H9 (cell line): ENCODE measurements at regions not wholly inside any gene's neighbourhood (a gene's known extent, or its start where the extent isn't known, plus 50 kb on each side); places are given as distances from the start of the nearest gene placed in this dataset.
A peak's percentile ranks its signal among the peaks of the same experiment; 100 is the strongest.

ENCODE experiments used
- DNase-seq: peaks from one replicate; pipeline ENCODE4 v3.0.0-alpha.2; 2017
- H2AFZ ChIP-seq: one replicate; pipeline ENCODE4 v1.6.1; 2013; ENCODE audit warnings: mild to moderate bottlenecking, low read length, control low read depth, moderate library complexity
- H2AK5ac ChIP-seq: 2 replicates; pipeline ENCODE4 v1.6.1; 2013; ENCODE audit warnings: low read length, control low read depth, mixed read lengths; ENCODE audit not compliant: insufficient read length
- H2BK120ac ChIP-seq: one replicate; pipeline ENCODE4 v1.6.1; 2013; ENCODE audit warnings: low read depth, mild to moderate bottlenecking, low read length, control low read depth, inconsistent platforms; ENCODE audit not compliant: poor library complexity, severe bottlenecking
- H2BK12ac ChIP-seq: 2 replicates; pipeline ENCODE4 v1.6.1; 2013; ENCODE audit warnings: low read length, control low read depth, mixed read lengths, low read depth; ENCODE audit not compliant: insufficient read length
- H2BK15ac ChIP-seq: 2 replicates; pipeline ENCODE4 v1.6.1; 2013; ENCODE audit warnings: low read depth, low read length, control low read depth
- H2BK20ac ChIP-seq: one replicate; pipeline ENCODE4 v1.6.1; 2013; ENCODE audit warnings: low read depth, mild to moderate bottlenecking, low read length, control low read depth, inconsistent platforms; ENCODE audit not compliant: poor library complexity, severe bottlenecking
- H2BK5ac ChIP-seq: 2 replicates; pipeline ENCODE4 v1.6.1; 2013; ENCODE audit warnings: low read length, control low read depth, mixed read lengths; ENCODE audit not compliant: insufficient read length
- H3K14ac ChIP-seq: 2 replicates; pipeline ENCODE4 v1.6.1; 2013; ENCODE audit warnings: low read length, control low read depth; ENCODE audit not compliant: insufficient read depth
- H3K18ac ChIP-seq: 2 replicates; pipeline ENCODE4 v1.6.1; 2013; ENCODE audit warnings: low read depth, mild to moderate bottlenecking, mixed read lengths, low read length, control low read depth; ENCODE audit not compliant: insufficient read length
- H3K23ac ChIP-seq: 2 replicates; pipeline ENCODE4 v1.6.1; 2013; ENCODE audit warnings: low read length, control low read depth, mixed read lengths, low read depth; ENCODE audit not compliant: insufficient read length
- H3K23me2 ChIP-seq: 2 replicates; pipeline ENCODE4 v1.6.1; 2013; ENCODE audit warnings: low read depth, mild to moderate bottlenecking, mixed read lengths, low read length, control low read depth; ENCODE audit not compliant: insufficient read length, poor library complexity, severe bottlenecking
- H3K27ac ChIP-seq: 2 replicates; pipeline ENCODE4 v1.5.1; 2013; ENCODE audit warnings: low read length, control low read depth, mixed read lengths, low read depth; ENCODE audit not compliant: insufficient read length
- H3K27me3 ChIP-seq: 2 replicates; pipeline ENCODE4 v1.6.1; 2013; ENCODE audit warnings: low read length, control low read depth, inconsistent platforms; ENCODE audit not compliant: insufficient read depth
- H3K4ac ChIP-seq: 2 replicates; pipeline ENCODE4 v1.6.1; 2013; ENCODE audit warnings: low read depth, mild to moderate bottlenecking, control low read depth, inconsistent platforms, low read length, moderate library complexity
- H3K4me1 ChIP-seq: 2 replicates; pipeline ENCODE4 v1.6.1; 2013; ENCODE audit warnings: low read length, control low read depth, inconsistent platforms; ENCODE audit not compliant: insufficient read depth
- H3K4me2 ChIP-seq: 2 replicates; pipeline ENCODE4 v1.6.1; 2013; ENCODE audit warnings: low read length, control low read depth, mixed read lengths; ENCODE audit not compliant: insufficient read length, insufficient read depth
- H3K56ac ChIP-seq: 2 replicates; pipeline ENCODE4 v1.6.1; 2013; ENCODE audit warnings: low read depth, mild to moderate bottlenecking, mixed read lengths, low read length, control low read depth; ENCODE audit not compliant: insufficient read length
- H3K79me1 ChIP-seq: 2 replicates; pipeline ENCODE4 v1.6.1; 2013; ENCODE audit warnings: low read depth, mild to moderate bottlenecking, moderate library complexity, low read length, control low read depth, inconsistent platforms; ENCODE audit not compliant: insufficient read depth, poor library complexity, severe bottlenecking
- H3K79me2 ChIP-seq: 2 replicates; pipeline ENCODE4 v1.6.1; 2013; ENCODE audit warnings: low read length, control low read depth, inconsistent platforms; ENCODE audit not compliant: insufficient read depth
- H3K9ac ChIP-seq: 2 replicates; pipeline ENCODE4 v1.6.1; 2013; ENCODE audit warnings: low read length, control low read depth, mixed read lengths; ENCODE audit not compliant: insufficient read length; ENCODE audit errors: extremely low read depth
- H3K9me3 ChIP-seq: one replicate; pipeline ENCODE4 v1.6.1; 2013; ENCODE audit warnings: low read depth, low read length, inconsistent platforms; ENCODE audit not compliant: control insufficient read depth
- H3T11ph ChIP-seq: one replicate; pipeline ENCODE4 v1.6.1; 2013; ENCODE audit warnings: mild to moderate bottlenecking, low read length, control low read depth, inconsistent platforms
- H4K20me1 ChIP-seq: one replicate; pipeline ENCODE4 v1.6.1; 2013; ENCODE audit not compliant: control insufficient read depth, insufficient read length, insufficient read depth
- H4K5ac ChIP-seq: 2 replicates; pipeline ENCODE4 v1.6.1; 2013; ENCODE audit warnings: low read depth, mild to moderate bottlenecking, mixed read lengths, low read length, control low read depth; ENCODE audit not compliant: insufficient read length
- H4K8ac ChIP-seq: replicated peaks from 2 replicates; pipeline ENCODE4 v1.6.1; 2013; ENCODE audit warnings: low read length, control low read depth, mixed read lengths, low read depth; ENCODE audit not compliant: insufficient read length
- H4K91ac ChIP-seq: 2 replicates; pipeline ENCODE4 v1.6.1; 2013; ENCODE audit warnings: low read depth, mild to moderate bottlenecking, moderate library complexity, mixed read lengths, low read length, control low read depth; ENCODE audit not compliant: insufficient read length
- H3K27ac Mint-ChIP-seq, 3 experiments: 2 replicates in 2 of 3; 3 replicates in 1 of 3; pipeline ENCODE4 v1.8.0; 2020 to 2021; ENCODE audit warnings: mixed read lengths in 3 of 3, mild to moderate bottlenecking in 1 of 3, moderate library complexity in 1 of 3
- H3K27me3 Mint-ChIP-seq: 2 replicates; pipeline ENCODE4 v1.8.0; 2021; ENCODE audit warnings: low read depth, mild to moderate bottlenecking, moderate library complexity, mixed read lengths
- H3K36me3 Mint-ChIP-seq, 3 experiments: 2 replicates in 2 of 3; 3 replicates in 1 of 3; pipeline ENCODE4 v1.8.0; 2020 to 2021; ENCODE audit warnings: low read depth in 3 of 3, mixed read lengths in 3 of 3; ENCODE audit not compliant: insufficient read depth in 1 of 3
- H3K4me1 Mint-ChIP-seq, 2 experiments: 2 replicates each; pipeline ENCODE4 v1.8.0; 2020; ENCODE audit warnings: mixed read lengths in 2 of 2
- H3K4me3 Mint-ChIP-seq, 2 experiments: 2 replicates in 1 of 2; 3 replicates in 1 of 2; pipeline ENCODE4 v1.8.0; 2020 to 2021; ENCODE audit warnings: mild to moderate bottlenecking in 2 of 2, mixed read lengths in 2 of 2, moderate library complexity in 1 of 2
- H3K9me3 Mint-ChIP-seq, 2 experiments: 2 replicates in 1 of 2; 3 replicates in 1 of 2; pipeline ENCODE4 v1.8.0; 2020; ENCODE audit warnings: mild to moderate bottlenecking in 2 of 2, mixed read lengths in 2 of 2, moderate library complexity in 1 of 2
- WGBS: extraction: QIAGEN DNeasy Blood & Tissue Kit; methylation state at CpG from one replicate; pipeline ENCODE4 v1.1.7; 2013; ENCODE audit warnings: missing lambda C conversion rate, low lambda C conversion rate, mixed read lengths; ENCODE audit not compliant: insufficient read length; ENCODE audit errors: extremely low coverage; 5-methylcytosine and 5-hydroxymethylcytosine counted together
- TF ChIP-seq, protein P1 (sequence below): fragments of 200-600 bp; sonication (generic); conservative IDR thresholded peaks from 3 replicates; pipeline ENCODE4 v1.8.0; 2021; ENCODE audit warnings: antibody characterized with exemption, mild to moderate bottlenecking

GRCh38 chr14:97250931-97251330, 453.7 kb downstream of the VRK1 start:
- no peak overlapping the region for H2BK120ac ChIP-seq
- peak overlapping the region; percentile 32 for H2BK20ac ChIP-seq
- no CpG with 5 or more reads among the region's 5 CpGs for WGBS
- no peaks in the 10 kb centered on the region for H3K79me2 ChIP-seq
- no peak overlapping the region for H2BK12ac ChIP-seq
- H4K20me1 ChIP-seq, result no peaks in the 10 kb centered on the region
- H4K8ac ChIP-seq, result no peak overlapping the region
- no peaks in the 10 kb centered on the region for H3K27me3 ChIP-seq
- H3K23ac ChIP-seq, result no peak overlapping the region
- no peak for DNase-seq
- no peak overlapping the region for H3K4ac ChIP-seq
- no peaks in the 10 kb centered on the region for H3K4me1 Mint-ChIP-seq
- no peak overlapping the region for H3K4me3 Mint-ChIP-seq
- H3K36me3 Mint-ChIP-seq, result no peaks in the 10 kb centered on the region
- no peak overlapping the region for H3K18ac ChIP-seq
- no peak overlapping the region for H2BK5ac ChIP-seq
- no peak overlapping the region for H3K27ac Mint-ChIP-seq
- H3K4me2 ChIP-seq, result no peak overlapping the region
- TF ChIP-seq, protein P1, sequence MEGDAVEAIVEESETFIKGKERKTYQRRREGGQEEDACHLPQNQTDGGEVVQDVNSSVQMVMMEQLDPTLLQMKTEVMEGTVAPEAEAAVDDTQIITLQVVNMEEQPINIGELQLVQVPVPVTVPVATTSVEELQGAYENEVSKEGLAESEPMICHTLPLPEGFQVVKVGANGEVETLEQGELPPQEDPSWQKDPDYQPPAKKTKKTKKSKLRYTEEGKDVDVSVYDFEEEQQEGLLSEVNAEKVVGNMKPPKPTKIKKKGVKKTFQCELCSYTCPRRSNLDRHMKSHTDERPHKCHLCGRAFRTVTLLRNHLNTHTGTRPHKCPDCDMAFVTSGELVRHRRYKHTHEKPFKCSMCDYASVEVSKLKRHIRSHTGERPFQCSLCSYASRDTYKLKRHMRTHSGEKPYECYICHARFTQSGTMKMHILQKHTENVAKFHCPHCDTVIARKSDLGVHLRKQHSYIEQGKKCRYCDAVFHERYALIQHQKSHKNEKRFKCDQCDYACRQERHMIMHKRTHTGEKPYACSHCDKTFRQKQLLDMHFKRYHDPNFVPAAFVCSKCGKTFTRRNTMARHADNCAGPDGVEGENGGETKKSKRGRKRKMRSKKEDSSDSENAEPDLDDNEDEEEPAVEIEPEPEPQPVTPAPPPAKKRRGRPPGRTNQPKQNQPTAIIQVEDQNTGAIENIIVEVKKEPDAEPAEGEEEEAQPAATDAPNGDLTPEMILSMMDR, result 0 out of 3 replicates have a peak, but pooled peaks have one; percentile 16
- no peak overlapping the region for H3T11ph ChIP-seq
- no peaks in the 10 kb centered on the region for H3K4me1 ChIP-seq
- no peak overlapping the region for H3K56ac ChIP-seq
- no peak overlapping the region for H2AFZ ChIP-seq
- no peak overlapping the region for H4K91ac ChIP-seq
- no peak overlapping the region for H3K9ac ChIP-seq
- no peaks in the 10 kb centered on the region for H3K23me2 ChIP-seq
- no peaks in the 10 kb centered on the region for H3K9me3 ChIP-seq
- H4K5ac ChIP-seq, result no peak overlapping the region
- H2AK5ac ChIP-seq, result no peak overlapping the region
- peaks cover 3% of the 10 kb centered on the region; the same call in 1 of the 2 replicates for H3K27me3 Mint-ChIP-seq
- H2BK15ac ChIP-seq, result no peak overlapping the region
- H3K27ac ChIP-seq, result no peak overlapping the region
- no peaks in the 10 kb centered on the region for H3K9me3 Mint-ChIP-seq
- H3K14ac ChIP-seq, result no peak overlapping the region
- no peaks in the 10 kb centered on the region for H3K79me1 ChIP-seq
